ENCODE measurements at regions not wholly inside any gene's neighbourhood (a gene's known extent, or its start where the extent isn't known, plus 50 kb on each side); places are given as distances from the start of the nearest gene placed in this dataset.

DNA sequence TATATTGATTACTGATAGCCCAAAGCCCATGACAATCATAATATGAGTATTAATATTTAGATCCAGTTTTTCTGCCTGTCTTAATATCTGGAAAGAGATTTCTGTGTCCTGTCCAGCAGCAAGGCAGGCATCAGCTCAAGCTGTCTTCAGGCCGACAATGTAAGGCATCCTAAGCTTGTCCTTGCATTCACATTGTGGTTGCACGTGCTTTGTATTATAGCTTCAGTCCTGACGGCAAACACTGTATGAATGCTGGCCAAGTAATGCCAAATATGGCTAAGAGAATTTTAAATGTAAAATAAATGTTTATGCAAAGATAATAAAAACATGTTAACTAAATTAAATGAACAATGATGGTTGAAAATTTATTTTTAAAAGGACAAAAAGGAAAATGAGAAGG is 255.7 kb upstream of the RPS6KA3 start:
- TF ChIP-seq, protein P1, sequence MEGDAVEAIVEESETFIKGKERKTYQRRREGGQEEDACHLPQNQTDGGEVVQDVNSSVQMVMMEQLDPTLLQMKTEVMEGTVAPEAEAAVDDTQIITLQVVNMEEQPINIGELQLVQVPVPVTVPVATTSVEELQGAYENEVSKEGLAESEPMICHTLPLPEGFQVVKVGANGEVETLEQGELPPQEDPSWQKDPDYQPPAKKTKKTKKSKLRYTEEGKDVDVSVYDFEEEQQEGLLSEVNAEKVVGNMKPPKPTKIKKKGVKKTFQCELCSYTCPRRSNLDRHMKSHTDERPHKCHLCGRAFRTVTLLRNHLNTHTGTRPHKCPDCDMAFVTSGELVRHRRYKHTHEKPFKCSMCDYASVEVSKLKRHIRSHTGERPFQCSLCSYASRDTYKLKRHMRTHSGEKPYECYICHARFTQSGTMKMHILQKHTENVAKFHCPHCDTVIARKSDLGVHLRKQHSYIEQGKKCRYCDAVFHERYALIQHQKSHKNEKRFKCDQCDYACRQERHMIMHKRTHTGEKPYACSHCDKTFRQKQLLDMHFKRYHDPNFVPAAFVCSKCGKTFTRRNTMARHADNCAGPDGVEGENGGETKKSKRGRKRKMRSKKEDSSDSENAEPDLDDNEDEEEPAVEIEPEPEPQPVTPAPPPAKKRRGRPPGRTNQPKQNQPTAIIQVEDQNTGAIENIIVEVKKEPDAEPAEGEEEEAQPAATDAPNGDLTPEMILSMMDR (IDR thresholded peaks at IDR 0.05; ENCODE audit: low read depth, low read length, missing control alignments) = no peak
- in situ Hi-C loops (cut with HindIII; ENCODE audit: low sequenced_read_pairs) = no loop called here
- DNase-seq (ENCODE audit: low read depth) = no peak
- no peak overlapping the region for H3K4me3 ChIP-seq (ENCODE audit: low read depth, low read length)

DNA sequence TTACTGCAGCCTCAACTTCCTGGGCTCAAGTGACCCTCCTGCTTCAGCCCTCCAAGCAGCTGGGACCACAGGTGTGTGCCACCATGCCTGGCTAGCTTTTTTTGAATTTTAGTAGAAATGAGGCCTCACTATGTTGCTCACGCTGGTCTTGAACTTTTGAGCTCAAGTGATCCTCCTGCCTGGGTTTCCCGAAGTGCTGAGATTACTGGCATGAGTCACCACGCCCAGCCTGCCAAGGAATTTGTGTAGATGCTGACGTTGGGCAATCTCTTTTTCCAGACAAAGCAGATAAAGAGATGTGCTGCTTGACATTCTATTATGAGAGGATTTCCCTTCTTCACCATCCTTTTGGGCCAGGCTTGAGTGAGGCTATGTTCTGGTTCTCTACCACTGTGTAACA is 254.5 kb upstream of the RPS6KA3 start:
- DNase-seq (ENCODE audit: low read depth) = no peak
- in situ Hi-C loops (cut with HindIII; ENCODE audit: low sequenced_read_pairs) = no loop called here
- H3K4me3 ChIP-seq (ENCODE audit: low read depth, low read length) = no peak overlapping the region
- TF ChIP-seq, protein P1 (IDR thresholded peaks at IDR 0.05; ENCODE audit: low read depth, low read length, missing control alignments) = no peak

DNA sequence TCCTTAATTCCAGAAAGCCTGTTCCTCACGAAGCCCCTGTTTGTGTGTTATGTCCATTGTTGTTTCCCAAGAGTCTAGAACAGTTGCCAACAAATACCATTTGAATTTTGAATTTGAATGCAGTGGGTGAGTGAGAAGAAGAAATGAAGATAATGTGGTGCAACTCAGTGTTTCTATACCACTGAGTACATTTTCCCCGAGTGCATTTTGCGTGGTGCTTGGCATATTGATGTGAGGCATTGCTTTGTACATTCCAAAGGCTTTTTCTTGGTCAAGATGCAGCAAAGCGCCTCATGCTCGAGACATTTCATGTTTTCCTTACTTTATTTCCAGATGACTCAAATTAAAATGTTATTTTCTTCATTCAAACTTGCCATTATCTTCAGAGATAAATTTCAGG is 253.1 kb upstream of the RPS6KA3 start:
- no peak for DNase-seq (ENCODE audit: low read depth)
- H3K4me3 ChIP-seq (ENCODE audit: low read depth, low read length) = no peak overlapping the region
- in situ Hi-C loops (cut with HindIII; ENCODE audit: low sequenced_read_pairs) = no loop called here
- TF ChIP-seq, protein P1 (IDR thresholded peaks at IDR 0.05; ENCODE audit: low read depth, low read length, missing control alignments) = no peak

DNA sequence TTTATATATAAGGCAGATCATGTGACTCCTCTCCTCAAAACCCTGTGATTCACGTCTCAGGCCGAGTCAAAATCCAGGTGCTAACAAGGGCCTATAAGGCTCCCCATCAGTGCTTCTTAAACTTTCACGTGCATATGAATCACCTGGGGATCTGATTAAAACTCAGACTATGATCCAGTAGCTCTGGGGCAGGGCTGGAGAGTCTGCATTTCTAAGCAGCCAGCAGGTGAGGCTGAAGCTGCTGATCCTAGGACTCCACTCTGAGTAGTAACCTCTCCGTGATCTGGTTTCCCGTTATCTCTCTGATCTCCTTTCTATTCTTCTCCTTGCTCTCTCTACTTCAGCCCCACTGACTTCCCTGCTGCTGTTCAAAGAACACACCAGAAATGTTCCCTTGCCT is 252.4 kb upstream of the RPS6KA3 start:
- no peak for DNase-seq (ENCODE audit: low read depth)
- TF ChIP-seq, protein P1 (IDR thresholded peaks at IDR 0.05; ENCODE audit: low read depth, low read length, missing control alignments) = no peak
- in situ Hi-C loops (cut with HindIII; ENCODE audit: low sequenced_read_pairs) = no loop called here
- H3K4me3 ChIP-seq (ENCODE audit: low read depth, low read length) = no peak overlapping the region

DNA sequence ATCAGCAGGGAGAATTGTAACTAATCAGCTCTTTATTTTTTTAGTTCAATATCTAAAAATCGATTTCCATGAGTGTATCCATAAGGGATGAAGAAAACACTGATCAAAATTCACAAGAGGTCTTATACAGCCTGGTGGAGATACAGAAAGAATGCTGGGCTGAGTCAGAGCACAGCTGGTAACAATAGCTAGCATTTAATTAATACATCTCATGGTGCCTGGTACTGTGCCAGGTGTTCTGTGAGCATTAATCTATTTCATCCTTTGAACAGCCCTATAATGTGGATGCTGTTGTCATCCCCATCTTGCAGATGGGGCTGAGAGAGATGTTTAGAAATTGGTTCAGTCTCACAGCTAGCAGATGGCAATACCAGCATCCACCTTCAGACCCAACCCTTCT is 250.9 kb upstream of the RPS6KA3 start:
- TF ChIP-seq, protein P1 (IDR thresholded peaks at IDR 0.05; ENCODE audit: low read depth, low read length, missing control alignments) = no peak
- no peak overlapping the region for H3K4me3 ChIP-seq (ENCODE audit: low read depth, low read length)
- DNase-seq (ENCODE audit: low read depth) = no peak
- in situ Hi-C loops (cut with HindIII; ENCODE audit: low sequenced_read_pairs) = no loop called here

DNA sequence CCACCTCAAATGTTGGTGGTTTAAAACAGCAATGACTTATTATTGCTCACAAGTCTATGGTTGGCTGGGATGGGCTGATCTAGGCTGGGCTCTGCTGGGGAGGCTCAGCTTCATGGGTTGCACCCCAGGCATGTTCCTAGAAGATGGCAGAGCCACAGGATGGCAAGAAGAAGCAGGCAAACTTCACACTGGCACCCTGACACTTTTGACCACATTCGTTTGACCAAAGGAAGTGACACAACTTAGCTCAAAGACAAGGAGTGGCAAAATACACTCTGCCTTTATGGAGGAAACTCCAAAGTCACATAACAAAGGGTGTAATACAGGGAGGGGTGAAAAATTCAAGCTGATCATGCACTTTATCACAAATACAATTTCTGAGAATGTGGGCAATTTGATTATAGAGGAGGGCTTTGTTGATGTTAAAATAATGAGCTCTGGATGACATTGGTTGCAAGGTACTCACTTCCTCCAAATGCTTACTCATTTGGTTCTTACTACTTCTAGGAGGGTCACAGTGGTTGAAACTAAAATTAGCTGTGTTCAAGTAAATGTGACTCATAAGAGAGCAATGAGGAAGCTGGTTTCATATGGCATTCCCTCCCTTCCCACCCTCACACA is 249.2 kb upstream of the RPS6KA3 start:
- in situ Hi-C loops (cut with HindIII; ENCODE audit: low sequenced_read_pairs) = no loop called here
- TF ChIP-seq, protein P1 (IDR thresholded peaks at IDR 0.05; ENCODE audit: low read depth, low read length, missing control alignments) = no peak
- peak; percentile 84 for DNase-seq (ENCODE audit: low read depth)

More for the DNA sequence above, 249.2 kb upstream of the RPS6KA3 start:
- H3K4me3 ChIP-seq (ENCODE audit: low read depth, low read length) = no peak overlapping the region

All from astrocyte of the cerebellum (primary cell).